ENCODE measurements at regions not wholly inside any gene's neighbourhood (a gene's known extent, or its start where the extent isn't known, plus 50 kb on each side); places are given as distances from the start of the nearest gene placed in this dataset.

DNA sequence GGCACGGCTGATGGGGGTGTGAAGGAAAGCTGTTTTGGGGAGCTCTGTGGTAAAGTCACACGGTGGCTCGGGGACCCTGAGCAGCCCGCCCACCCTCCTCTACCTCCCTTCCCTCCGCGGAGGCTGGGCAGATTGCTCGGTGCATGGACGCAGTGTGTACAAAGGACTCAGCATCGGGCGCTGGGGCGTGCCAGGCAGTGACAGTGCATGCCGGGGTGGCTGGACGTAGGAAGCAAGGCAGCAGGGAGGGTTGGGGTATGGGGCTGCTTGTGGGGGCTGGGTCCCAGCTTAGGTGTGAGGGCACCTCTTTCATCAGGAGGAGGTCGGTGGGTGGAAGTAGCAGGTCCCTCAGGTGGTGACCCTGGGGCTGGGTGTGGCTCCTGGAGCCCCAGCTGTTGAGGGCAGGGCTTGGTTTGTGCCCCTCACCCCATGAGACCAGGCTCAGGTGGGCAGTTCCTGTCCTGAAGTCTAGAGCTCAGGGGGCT is 159.9 kb upstream of the GSE1 start:
- Histone ChIP-seq H3K4me3 (replicated peaks; ENCODE audit: low read depth, low read length) (no peak overlapping the region), H3K27me3 (replicated peaks; ENCODE audit: control insufficient read depth, insufficient read depth, low read length) (no peaks in the 10 kb centered on the region; the same call in 1 of the 2 replicates), H3K36me3 (ENCODE audit: control insufficient read depth, insufficient read depth, low read length) (no peaks in the 10 kb centered on the region)
- DNase-seq (ENCODE audit: extremely low read depth, insufficient read length) = no peak
- TF ChIP-seq, protein P1, sequence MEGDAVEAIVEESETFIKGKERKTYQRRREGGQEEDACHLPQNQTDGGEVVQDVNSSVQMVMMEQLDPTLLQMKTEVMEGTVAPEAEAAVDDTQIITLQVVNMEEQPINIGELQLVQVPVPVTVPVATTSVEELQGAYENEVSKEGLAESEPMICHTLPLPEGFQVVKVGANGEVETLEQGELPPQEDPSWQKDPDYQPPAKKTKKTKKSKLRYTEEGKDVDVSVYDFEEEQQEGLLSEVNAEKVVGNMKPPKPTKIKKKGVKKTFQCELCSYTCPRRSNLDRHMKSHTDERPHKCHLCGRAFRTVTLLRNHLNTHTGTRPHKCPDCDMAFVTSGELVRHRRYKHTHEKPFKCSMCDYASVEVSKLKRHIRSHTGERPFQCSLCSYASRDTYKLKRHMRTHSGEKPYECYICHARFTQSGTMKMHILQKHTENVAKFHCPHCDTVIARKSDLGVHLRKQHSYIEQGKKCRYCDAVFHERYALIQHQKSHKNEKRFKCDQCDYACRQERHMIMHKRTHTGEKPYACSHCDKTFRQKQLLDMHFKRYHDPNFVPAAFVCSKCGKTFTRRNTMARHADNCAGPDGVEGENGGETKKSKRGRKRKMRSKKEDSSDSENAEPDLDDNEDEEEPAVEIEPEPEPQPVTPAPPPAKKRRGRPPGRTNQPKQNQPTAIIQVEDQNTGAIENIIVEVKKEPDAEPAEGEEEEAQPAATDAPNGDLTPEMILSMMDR (IDR thresholded peaks at IDR 0.05; ENCODE audit: insufficient read depth, low read length, poor library complexity, severe bottlenecking) = no peak

DNA sequence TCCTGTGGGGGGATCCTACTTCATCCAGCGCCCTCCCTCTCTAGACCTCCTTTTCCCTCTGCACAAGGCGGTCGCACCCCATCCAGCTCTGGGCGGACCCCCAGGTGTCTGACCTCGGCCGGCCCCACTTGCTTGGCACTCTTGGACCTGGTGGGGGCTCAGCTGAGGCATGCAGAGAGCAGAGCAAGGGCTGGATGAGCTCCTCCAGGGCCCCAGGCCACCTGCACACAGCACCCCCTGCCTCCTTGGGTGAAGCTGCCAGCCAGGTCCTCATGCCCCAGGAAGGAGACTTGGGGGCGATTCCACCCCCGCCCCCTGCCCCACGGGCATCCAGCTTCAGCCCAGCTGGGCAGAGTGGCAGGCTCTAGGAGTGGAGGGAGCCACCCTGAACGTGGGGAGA is 159.4 kb upstream of the GSE1 start:
- TF ChIP-seq, protein P1 (IDR thresholded peaks at IDR 0.05; ENCODE audit: insufficient read depth, low read length, poor library complexity, severe bottlenecking) = no peak
- no peaks in the 10 kb centered on the region for H3K36me3 ChIP-seq (ENCODE audit: control insufficient read depth, insufficient read depth, low read length)
- no peaks in the 10 kb centered on the region; the same call in 1 of the 2 replicates for H3K27me3 ChIP-seq (replicated peaks; ENCODE audit: control insufficient read depth, insufficient read depth, low read length)
- H3K4me3 ChIP-seq (replicated peaks; ENCODE audit: low read depth, low read length) = no peak overlapping the region
- DNase-seq (ENCODE audit: extremely low read depth, insufficient read length) = no peak

DNA sequence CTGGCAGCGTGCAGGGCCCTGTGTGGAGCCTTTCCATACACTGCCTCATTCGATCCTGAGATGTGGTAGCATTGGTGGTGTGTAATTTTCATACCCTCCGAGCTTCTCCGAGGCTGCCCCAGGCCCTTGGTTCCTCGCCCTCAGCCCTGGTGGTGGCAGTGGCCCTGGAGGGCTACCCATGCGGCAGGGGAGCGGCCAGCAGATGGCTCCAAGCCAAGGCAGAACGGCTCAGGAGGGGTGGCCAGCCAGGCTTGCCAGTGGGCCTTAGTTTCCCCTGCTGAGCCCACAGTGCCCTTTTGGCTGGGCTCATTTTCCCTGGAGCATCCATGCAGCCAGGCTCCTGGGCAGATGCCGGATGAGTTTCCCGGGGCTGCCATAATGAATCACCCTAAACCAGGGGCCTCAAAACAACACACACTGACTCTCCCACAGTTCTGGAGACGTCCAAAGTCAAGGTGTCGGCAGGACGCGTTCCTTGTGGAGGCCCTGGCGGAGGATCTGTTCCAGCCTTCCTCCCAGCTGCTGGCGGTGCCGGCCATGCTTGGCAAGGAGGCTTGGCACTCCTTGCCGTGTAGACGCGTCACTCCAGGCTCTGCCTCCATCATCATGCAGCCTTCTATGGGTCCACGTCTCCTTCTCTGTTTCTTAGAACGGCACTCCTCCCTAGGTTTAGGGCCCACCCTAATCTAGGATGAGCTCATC is 158.8 kb upstream of the GSE1 start:
- Histone ChIP-seq H3K4me3 (replicated peaks; ENCODE audit: low read depth, low read length) (no peak overlapping the region), H3K27me3 (replicated peaks; ENCODE audit: control insufficient read depth, insufficient read depth, low read length) (no peaks in the 10 kb centered on the region; the same call in 1 of the 2 replicates), H3K36me3 (ENCODE audit: control insufficient read depth, insufficient read depth, low read length) (no peaks in the 10 kb centered on the region)
- TF ChIP-seq, protein P1 (IDR thresholded peaks at IDR 0.05; ENCODE audit: insufficient read depth, low read length, poor library complexity, severe bottlenecking) = no peak
- DNase-seq (ENCODE audit: extremely low read depth, insufficient read length) = no peak

DNA sequence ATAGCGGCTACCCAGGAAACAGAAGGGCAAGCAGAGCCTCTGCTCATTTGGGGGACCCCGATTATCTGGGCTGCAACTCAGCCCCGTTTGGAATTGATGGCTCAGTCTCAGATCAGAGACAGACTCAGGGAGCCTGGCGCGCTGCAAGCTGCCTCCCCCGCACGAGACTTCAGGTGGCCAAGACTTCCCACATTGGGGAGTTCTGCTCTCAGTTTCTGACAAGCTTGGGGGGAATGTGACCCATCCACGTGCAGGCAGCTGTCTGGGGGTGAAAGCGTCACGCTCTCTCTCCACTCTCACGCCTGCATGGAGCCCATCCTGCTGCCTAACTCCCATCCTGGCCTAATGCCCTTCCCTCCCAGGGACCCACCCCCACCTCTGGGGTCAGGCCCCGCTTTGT is 157.6 kb upstream of the GSE1 start:
- DNase-seq (ENCODE audit: extremely low read depth, insufficient read length) = no peak
- Histone ChIP-seq H3K4me3 (replicated peaks; ENCODE audit: low read depth, low read length) (no peak overlapping the region), H3K36me3 (ENCODE audit: control insufficient read depth, insufficient read depth, low read length) (no peaks in the 10 kb centered on the region), H3K27me3 (replicated peaks; ENCODE audit: control insufficient read depth, insufficient read depth, low read length) (peaks cover 2% of the 10 kb centered on the region; the same call in 1 of the 2 replicates)
- TF ChIP-seq, protein P1 (IDR thresholded peaks at IDR 0.05; ENCODE audit: insufficient read depth, low read length, poor library complexity, severe bottlenecking) = no peak

DNA sequence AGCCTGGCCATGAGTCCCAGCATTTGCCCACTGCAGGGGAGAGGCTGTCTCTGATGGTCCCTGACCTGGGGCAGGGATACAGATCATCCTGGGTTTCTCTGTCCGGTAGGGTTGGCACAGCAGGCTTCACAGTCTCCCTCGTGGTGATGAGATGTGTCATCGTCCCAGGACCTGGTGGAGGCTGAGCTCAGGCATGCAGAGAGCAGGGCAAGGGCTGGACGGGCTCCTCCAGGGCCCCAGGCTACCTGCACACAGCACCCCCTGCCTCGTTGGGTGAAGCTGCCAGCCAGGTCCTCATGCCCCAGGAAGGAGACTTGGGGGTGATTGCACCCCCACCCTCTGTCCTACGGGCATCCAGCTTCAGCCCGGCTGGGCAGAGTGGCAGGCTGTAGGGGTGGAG is 155.8 kb upstream of the GSE1 start:
- DNase-seq (ENCODE audit: extremely low read depth, insufficient read length) = no peak

More for the DNA sequence above, 155.8 kb upstream of the GSE1 start:
- peaks cover 7% of the 10 kb centered on the region for H3K27me3 ChIP-seq (replicated peaks; ENCODE audit: control insufficient read depth, insufficient read depth, low read length)
- TF ChIP-seq, protein P1 (IDR thresholded peaks at IDR 0.05; ENCODE audit: insufficient read depth, low read length, poor library complexity, severe bottlenecking) = no peak
- H3K4me3 ChIP-seq (replicated peaks; ENCODE audit: low read depth, low read length) = no peak overlapping the region
- no peaks in the 10 kb centered on the region for H3K36me3 ChIP-seq (ENCODE audit: control insufficient read depth, insufficient read depth, low read length)
